NCI-H2196 (cell line): ENCODE measurements at regions not wholly inside any gene's neighbourhood (a gene's known extent, or its start where the extent isn't known, plus 50 kb on each side); places are given as distances from the start of the nearest gene placed in this dataset.

Source experiments
- DNase-seq: peaks from one replicate; lab custom pipeline; 2025; ENCODE audit not compliant: unreplicated experiment; lab: John Stamatoyannopoulos, UW

- no peak for DNase-seq
Measured at GRCh38 chr6:62672989-62673388, 387.0 kb upstream of the KHDRBS2 start.

GRCh38 chr6:62670490-62671223 is 384.6 kb upstream of the KHDRBS2 start:
- no peak for DNase-seq

- DNase-seq = no peak
Measured at GRCh38 chr6:62669831-62670230, 383.8 kb upstream of the KHDRBS2 start.

GRCh38 chr6:62652692-62653328 is 366.8 kb upstream of the KHDRBS2 start:
- no peak for DNase-seq

GRCh38 chr6:62645274-62645673 is 359.2 kb upstream of the KHDRBS2 start:
- no peak for DNase-seq

- no peak for DNase-seq
Measured at GRCh38 chr6:62640749-62641148, 354.7 kb upstream of the KHDRBS2 start.

GRCh38 chr6:62626661-62627060 is 340.6 kb upstream of the KHDRBS2 start:
- no peak for DNase-seq

- DNase-seq = no peak
Measured at GRCh38 chr6:62623846-62624532, 338.0 kb upstream of the KHDRBS2 start.

- DNase-seq = no peak
Measured at GRCh38 chr6:62615366-62616015, 329.5 kb upstream of the KHDRBS2 start.

- no peak for DNase-seq
Measured at GRCh38 chr6:62614442-62614841, 328.4 kb upstream of the KHDRBS2 start.

- DNase-seq = no peak
Measured at GRCh38 chr6:62613928-62614327, 327.9 kb upstream of the KHDRBS2 start.

GRCh38 chr6:62612471-62612870 is 326.4 kb upstream of the KHDRBS2 start:
- DNase-seq = no peak

GRCh38 chr6:62570372-62570771 is 284.3 kb upstream of the KHDRBS2 start:
- no peak for DNase-seq

- no peak for DNase-seq
Measured at GRCh38 chr6:62541502-62541901, 255.5 kb upstream of the KHDRBS2 start.

- no peak for DNase-seq
Measured at GRCh38 chr6:62530985-62531384, 245.0 kb upstream of the KHDRBS2 start.

- no peak for DNase-seq
Measured at GRCh38 chr6:62528894-62529526, 243.0 kb upstream of the KHDRBS2 start.

- no peak for DNase-seq
Measured at GRCh38 chr6:62523630-62524029, 237.6 kb upstream of the KHDRBS2 start.

GRCh38 chr6:62519574-62519973 is 233.5 kb upstream of the KHDRBS2 start:
- no peak for DNase-seq

GRCh38 chr6:62516291-62517141 is 230.5 kb upstream of the KHDRBS2 start:
- DNase-seq = no peak

GRCh38 chr6:62492192-62492822 is 206.3 kb upstream of the KHDRBS2 start:
- DNase-seq = no peak
